HG03139 (cell line): ENCODE measurements at regions not wholly inside any gene's neighbourhood (a gene's known extent, or its start where the extent isn't known, plus 50 kb on each side); places are given as distances from the start of the nearest gene placed in this dataset.

ENCODE experiments used
- ATAC-seq: cut with Tn5 transposase; IDR thresholded peaks from one replicate; pipeline ENCODE4 v1.9.1; 2021; ENCODE audit not compliant: unreplicated experiment

DNA sequence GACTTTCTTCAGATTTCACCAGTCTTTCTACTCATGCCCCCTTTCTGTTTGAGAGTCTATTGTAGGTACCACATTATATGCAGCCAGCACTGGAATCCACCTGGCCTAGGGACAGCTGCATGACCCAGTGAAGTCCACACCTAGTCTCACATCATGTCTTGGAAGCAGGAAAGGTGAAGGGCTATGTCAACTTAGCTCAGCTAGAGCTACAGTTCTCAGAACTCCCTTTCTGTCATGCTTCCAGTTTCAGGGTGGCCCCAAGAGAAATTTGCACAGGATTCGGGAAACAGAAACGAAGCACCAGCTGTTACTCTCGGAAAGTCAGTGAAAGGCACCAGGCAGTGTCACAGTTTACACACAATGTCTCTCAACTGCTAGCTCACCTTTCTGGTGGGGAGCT, 51.6 kb upstream of the NLRP1 start:
- no peak for ATAC-seq

- no peak for ATAC-seq
These were observed 54.3 kb upstream of the NLRP1 start for GRCh38 chr17:5638596-5638995.

GRCh38 chr17:5640726-5641125, 56.4 kb upstream of the NLRP1 start:
- no peak for ATAC-seq

GRCh38 chr17:5642752-5643151, 58.4 kb upstream of the NLRP1 start:
- ATAC-seq = no peak

GRCh38 chr17:5644065-5644464, 59.8 kb upstream of the NLRP1 start:
- no peak for ATAC-seq

DNA sequence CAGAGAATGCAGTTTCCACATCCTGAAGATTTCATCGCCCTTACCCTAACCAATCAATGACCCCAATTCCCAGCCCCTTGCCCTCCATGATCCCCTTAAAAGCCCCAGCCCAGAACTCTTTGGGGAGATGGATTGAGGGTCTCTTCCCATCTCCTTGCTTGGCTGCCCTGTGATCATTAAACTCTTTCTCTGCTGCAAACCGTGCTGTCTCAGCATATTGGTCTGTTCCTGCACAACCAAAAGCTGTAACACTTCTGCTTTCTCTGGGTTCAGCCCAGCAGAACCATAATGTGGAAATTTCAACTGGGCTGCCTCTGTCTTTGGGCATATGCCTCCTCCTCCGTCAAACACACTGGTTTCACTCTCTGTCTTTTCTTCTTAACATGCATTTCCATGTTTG, 67.0 kb upstream of the NLRP1 start:
- no peak for ATAC-seq

DNA sequence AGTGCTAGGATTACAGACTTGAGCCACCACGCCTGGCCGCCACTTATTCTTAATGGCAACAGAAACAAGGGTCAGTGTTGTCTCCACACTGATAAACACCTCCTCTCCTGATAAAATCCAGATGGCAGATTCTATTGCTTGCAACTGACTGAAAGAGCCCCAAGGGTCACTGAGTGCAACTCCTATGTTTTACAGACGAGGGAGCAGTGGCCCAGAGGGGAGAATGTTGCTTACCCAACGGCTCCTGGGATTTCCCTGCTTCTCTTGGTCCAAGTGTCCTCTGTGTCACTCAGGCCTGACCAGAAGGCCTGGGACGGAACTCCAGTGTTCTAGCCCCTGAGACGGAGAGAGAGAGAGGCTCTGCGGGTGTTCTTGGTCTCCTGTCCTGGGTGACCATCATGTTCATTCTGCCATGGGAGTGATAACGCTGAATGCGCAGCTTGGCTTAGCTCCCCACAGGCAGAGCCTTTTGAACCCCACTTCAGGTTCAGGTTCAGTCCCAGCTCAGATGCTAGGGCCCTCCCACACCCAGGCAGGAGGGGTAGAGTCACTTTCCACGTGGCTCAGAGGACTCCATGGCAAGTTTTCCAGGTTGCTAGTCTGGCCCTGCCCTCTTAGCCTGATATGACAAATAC, 77.3 kb upstream of the NLRP1 start:
- ATAC-seq = no peak

DNA sequence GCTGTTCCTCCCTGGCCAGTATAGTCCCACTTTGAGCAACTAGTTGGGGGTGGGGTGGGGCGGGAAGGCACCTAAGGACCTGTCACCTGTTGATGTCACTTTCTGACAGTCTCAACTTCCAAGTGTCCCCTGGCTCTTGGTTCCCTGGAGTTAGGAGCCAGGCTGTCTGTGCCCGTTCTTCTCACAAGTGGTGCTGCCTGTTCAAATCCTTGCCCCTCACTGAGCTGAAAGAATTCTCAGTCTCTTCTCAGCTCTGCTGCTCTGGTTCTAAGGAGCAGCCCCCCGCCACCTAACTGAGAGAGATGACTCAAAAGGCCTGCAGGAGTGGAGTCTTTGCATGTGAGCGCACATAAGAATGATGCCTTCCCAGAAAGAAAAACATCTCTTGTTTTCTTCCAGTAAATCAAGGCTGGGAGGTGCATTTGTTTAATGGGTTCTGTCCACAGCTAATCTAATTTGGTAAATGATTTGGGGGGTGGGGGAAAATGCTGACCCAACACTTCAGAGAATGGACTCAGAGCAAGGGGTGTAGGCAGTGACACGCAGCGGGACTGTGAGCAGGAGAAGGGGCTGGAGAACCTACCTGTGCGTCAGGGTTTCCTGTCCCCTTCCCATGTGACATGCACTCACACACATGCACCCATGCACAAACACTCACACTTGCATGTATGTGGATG, 78.2 kb upstream of the NLRP1 start:
- ATAC-seq = no peak

DNA sequence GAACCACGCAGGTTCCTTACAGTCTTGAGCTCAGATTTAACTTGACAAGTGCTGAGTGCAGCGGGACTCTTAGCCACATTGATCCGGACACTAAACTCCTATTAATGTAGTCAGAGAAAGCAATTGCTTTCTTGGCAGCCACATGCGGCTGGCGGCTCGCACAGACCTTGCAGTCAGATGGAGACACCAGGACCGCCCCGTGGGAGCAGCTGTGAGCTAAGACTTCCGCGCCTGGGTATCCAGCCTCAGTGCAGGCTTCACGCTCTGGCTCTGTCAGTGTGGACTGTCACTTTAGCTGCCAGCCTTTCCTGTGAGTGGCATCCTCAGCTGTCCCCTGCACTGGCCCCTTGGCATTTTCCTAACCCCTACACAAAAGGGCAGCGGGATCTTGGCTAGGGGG, 80.9 kb upstream of the NLRP1 start:
- no peak for ATAC-seq

- no peak for ATAC-seq
These were observed 83.6 kb upstream of the NLRP1 start for GRCh38 chr17:5667871-5668270.

DNA sequence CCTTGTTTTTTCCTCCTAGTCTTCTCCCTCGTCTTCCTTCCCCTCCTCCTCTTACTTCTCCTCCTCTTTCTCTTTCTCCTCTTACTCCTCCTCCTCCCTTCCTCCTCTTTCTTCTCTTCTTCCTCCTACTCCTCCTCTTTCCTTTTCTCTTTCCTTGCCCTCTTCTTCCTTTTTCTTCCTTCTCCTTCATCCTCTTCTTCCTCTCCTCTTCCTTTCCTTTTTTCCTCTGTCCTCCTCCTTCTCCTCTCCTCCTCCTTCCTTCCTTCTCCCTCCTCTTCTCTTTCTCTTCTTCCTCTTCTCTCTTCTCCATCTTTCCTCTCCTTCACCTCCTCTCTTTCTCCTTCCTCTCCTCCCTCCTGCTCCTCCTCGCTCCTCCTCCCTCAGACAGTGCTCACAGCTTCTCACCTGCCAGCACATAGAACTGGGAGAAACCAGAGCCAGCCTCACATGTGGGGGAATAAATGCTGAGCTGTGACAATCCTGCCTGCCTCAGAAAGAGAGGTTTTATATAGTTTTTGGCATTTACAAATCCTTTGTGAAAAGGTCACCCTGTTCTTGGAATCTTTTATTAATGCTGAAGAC, 84.3 kb upstream of the NLRP1 start:
- no peak for ATAC-seq

GRCh38 chr17:5669191-5669590, 84.9 kb upstream of the NLRP1 start:
- no peak for ATAC-seq

DNA sequence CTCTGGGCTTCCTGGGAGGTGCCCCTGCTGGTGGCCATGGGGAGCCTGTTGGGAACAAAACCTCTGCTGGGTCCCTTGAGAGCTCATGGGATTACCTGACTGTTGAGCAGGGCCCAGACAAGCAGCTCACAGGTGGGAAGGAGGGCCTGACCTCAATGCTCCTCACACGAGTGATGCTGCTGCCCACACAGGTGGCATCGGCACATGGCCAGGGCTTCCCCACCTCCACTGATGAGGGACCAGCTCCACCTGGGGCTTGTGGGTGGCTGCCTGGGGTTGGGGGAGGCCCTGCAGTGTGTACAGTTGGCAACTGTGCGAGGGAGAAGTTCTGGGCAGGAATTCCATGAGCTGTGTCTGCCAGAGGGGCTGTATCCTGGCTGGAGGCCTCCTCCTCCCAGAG, 87.8 kb upstream of the NLRP1 start:
- no peak for ATAC-seq

DNA sequence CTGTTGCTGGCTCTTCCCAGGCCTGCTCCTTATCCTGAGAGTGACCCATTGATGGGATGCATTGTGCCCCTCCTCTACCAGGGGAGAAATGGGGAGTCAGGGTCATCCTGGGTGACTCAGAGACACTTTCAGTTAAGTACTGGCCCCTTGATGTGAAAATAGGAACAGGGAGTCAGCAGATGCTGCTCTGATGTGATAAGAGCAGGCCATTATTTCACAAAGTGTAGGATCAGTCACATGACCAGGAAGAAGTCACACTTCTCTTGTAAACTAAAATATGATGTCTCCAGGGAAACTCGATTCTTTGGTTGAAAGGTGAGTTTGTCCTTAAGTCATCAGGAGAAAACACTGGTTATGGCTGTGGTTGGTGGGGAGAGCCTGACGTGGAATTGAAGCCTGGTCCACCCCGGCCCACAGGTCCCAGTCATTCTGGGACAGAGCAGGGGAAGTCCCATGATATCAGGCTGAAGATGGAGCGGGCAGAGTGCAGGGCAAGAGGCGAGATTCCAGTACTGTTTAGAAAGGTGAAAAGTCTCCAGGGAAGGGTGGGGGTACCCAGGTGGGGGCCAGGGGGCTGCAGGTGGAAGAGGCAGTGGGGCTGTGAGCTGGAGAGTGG, 88.6 kb upstream of the NLRP1 start:
- no peak for ATAC-seq

GRCh38 chr17:5675625-5676421, 91.5 kb upstream of the NLRP1 start:
- ATAC-seq = no peak

DNA sequence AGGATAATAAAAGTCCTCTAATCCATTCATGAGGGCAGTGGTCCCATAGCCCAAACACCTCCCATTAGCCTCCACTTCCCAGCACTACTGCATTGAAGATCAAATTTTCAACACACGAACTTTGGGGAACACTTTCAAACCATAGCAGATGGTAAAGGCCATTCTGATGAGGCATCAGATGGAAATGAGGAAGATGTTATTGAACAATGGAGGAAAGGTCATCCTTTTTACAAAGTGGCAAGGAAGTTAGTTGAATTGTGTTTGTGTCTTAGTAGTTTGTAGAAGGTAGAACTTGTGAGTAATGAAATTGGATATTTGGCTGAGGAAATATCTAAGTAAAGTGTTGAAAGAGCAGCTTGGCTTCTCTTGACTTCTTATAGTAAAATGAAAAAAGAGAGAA, 93.3 kb upstream of the NLRP1 start:
- no peak for ATAC-seq

DNA sequence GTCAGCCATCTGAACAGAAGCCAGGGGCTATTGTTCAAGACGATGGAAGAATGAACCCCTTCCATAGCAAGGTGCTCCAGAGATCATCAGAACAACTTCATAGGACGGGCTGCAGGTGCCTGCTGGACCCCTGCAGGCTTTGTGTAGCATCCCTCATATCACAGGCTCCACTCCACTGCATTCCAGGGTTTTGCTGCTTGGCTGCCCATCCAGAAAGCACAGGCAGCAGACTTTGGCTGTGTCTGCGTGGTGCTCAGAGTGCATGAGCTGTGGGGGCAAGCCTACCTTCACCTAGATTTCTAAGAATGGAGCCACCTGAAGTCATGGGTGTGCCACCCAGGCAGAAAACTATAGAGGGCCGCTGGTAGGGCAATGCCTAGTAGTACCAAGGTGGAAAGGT, 93.9 kb upstream of the NLRP1 start:
- ATAC-seq = no peak

- ATAC-seq = no peak
These were observed 96.5 kb upstream of the NLRP1 start for GRCh38 chr17:5680766-5681165.

- no peak for ATAC-seq
These were observed 98.9 kb upstream of the NLRP1 start for GRCh38 chr17:5683241-5683640.

DNA sequence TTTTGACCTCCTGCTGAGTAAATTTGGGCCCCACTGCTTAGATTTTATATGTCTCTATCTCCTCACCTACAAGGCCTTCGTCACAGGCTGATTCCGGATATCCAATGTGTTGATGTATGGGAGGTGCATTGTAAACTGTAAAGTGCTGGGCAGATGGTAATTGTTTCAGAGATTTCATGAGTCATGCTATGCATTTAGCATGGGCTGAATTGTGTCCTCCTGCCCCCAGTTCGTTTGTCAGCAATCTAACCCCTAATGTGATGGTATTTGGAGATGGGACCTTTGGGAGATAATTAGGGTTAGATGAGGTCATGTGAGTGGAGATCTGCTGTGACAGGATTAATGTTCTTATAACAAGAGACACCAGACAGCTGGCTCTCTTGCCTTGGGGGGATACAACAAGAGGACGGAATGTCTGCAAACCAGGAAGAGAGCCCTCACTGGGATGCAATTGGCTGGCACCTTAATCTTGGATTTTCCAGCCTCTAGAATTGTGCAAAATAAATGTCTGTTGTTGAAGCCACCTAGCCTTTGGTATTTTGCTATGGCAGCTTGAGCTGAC, 101.8 kb upstream of the NLRP1 start:
- ATAC-seq = no peak

DNA sequence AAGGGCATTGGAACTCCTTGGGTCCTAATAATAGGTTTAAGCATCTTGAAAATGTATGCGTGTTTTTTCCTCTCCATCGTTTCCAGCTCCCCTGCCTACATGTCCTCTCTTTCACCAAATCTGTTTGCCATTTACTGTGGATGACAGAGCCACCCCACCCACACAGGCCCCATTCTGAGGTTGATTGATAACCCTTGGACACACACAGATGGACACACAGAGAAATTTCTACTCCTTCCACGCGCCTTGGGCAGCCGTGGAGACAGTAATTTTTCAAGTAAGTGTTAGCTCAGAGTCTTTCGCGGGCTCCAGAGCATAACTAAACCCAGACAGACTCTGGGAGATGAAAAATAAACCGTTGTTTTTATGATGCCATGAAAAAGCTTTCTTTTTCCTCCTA, 103.3 kb upstream of the NLRP1 start:
- ATAC-seq = no peak
